ENCODE measurements at regions not wholly inside any gene's neighbourhood (a gene's known extent, or its start where the extent isn't known, plus 50 kb on each side); places are given as distances from the start of the nearest gene placed in this dataset.
"Not testable (repeated sequence)": the region's sequence is repeated elsewhere in the genome, so short reads cannot be mapped to it uniquely, and the experiment has no call there.

DNA sequence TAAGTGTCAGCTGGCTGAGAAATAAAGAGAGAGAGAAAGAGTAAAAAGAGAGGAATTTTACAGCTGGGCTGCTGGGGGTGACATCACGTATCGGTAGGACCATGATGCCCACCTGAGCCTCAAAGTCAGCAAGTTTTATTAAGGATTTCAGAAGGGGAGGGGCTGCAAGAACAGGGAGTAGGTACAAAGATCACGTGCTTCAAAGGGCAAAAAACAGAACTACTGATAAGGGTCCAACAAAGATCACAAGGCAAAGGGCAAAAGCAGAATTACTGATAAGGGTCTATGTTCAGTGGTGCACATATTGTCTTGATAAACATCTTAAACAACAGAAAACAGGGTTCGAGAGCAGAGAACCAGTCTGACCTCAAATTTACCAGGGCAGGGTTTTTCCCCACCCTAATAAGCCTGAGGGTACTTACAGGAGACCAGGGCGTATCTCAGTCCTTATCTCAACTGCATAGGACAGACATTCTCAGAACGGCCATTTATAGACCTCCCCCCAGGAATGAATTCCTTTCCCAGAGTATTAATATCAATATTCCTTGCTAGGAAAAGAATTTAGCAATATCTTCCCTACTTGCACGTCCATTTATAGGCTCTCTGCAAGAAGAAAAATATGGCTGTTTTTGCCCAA lies 128.3 kb upstream of the PZP start:
- DNase-seq (ENCODE audit: low spot score), result not testable (repeated sequence)

DNA sequence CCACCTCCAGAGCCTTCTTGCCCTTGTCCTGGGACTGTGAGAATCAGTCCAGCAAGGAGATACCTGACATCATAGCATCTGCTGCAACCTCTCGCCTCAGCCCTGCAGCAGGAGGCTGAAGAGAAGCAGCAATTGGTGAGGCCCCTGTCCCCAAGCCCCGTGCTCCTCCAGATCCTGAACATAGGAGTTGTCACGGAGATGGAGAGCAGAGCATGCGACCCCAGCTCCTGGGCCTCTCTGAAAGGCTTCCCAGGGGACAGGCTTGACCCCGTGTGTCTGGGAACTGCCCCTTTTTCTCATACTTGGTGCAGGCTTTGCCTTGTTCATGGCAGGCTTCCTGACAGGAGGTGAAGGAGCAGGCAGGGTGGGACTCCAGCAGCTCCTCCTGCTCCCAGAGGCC lies 127.7 kb upstream of the PZP start:
- no peak for DNase-seq (ENCODE audit: low spot score)

DNA sequence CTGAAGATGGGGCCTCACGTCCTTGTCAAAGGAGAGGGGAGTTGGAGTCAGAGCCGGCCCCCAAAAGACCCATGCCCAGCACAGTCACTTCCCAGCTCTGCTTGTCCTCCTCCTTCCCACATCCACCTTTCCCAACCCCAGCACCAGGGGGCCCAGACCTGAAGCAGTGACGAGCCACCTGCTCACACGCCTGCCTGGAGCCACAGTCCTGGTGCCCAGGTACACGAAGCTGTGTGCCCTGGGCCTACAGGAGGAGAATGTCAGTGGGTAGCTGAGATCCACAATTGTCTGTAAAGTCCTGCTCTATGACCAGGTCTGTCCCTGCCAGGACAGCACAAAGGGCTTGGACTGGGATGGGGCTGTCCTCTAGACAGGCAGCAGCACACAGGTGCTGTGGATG lies 126.8 kb upstream of the PZP start:
- DNase-seq (ENCODE audit: low spot score), result no peak

DNA sequence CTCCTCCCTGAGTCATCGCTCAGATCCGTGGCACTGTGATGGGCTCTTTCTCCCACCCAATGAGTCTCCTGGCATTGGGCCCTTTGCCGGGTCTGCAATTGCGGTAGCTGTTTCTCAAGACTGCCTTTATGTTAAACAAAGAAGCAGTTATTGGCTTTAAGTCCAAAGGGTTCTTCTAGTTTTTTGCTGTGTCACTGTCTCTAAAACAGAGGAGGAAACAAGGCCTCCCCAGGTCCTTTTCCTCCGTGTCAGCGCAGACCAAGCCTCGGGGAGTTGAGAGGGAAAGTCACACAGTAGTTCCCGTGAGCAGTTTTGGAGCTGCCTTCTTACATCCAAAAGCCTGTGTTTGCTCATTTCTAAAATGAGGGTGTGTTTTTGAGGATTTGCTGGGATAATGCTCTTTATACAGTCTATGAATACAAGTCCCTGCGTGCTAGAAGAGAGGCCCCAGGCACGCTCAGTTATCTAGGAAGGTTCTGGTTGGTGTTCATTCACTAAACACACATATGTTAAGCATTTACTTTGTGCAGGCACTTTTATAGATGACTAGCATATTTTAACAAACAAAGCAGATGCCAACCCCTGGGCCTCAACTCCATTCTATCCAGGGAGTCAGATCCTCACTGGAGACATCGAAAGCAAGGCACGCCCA lies 126.0 kb upstream of the PZP start:
- no peak for DNase-seq (ENCODE audit: low spot score)

DNA sequence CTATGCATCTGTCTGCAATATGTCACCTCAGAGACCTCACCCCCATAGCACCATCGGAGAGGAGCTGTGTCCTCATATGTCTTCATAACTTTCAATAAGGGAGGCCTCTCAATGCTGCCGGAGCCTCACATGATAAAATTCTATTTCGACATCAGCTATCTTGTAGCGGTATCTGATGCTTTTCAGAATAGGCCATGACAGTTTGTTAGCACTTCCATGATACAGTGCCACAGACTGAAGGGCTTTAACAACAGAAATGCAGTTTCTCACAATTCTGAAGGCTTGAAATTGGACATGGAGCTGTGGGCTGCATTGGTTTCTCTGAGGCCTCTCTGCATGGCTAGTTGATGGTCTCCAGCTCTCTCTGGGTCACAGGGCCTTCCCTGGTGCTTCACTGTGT lies 125.0 kb upstream of the PZP start:
- no peak for DNase-seq (ENCODE audit: low spot score)

DNA sequence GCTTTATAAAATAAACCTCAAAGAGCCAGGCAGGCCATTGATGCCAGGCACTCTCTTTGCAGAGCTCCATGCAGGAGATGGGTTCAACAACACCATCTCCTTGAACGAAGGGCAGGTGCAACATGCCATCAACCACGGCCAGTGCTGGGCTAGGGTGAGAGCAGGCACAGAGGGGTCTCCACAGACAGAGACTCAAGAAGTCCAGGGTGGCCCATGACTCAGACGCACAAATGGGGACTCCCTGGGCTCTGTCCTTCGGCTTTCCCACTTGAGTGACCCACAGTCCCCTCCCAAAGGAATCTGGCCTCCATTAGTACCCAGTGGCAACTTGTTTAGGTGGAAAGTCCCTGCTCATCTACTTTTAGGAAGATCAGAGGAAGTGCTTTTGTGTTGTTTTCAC lies 124.4 kb upstream of the PZP start:
- DNase-seq (ENCODE audit: low spot score), result no peak

DNA sequence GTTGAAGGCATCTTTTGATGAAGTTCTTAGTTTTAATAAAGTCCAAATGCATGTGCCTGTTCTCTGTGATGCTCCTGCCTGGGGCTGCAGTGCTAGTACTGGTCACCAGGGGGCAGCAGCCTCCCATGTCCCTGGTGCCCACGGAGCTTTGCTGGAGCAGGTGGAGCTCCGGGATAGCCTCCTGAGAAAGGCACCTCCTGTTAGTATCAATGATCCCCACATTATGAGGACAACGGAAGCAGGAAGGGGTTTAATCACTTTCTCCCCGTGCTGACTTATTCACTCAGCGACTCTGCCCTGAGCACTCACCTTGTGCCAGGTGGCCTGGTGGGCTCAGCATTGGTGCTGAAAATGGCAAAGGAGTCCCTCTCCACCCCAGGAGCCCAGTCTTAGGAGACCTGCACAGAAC lies 123.0 kb upstream of the PZP start:
- DNase-seq (ENCODE audit: low spot score), result peak; percentile 63

DNA sequence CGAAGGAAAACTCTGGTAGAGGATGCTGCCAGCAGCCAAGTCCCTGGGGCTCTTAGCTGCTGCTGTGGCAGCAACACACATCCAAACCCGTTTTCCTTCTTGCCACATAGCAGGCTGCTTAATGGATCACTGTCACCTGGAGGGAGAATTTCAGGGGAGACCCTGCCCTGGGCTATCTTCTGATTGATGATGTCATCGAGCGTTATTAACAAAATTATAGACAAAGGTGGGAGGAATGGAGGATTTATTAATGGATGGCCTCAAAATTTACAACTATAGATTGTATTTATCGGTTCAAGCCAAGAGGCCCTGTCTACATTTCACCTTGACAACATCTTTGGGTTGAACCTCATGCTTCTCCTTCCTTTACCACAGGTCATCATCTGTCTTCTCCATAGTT lies 120.8 kb upstream of the PZP start:
- DNase-seq (ENCODE audit: low spot score), result no peak

DNA sequence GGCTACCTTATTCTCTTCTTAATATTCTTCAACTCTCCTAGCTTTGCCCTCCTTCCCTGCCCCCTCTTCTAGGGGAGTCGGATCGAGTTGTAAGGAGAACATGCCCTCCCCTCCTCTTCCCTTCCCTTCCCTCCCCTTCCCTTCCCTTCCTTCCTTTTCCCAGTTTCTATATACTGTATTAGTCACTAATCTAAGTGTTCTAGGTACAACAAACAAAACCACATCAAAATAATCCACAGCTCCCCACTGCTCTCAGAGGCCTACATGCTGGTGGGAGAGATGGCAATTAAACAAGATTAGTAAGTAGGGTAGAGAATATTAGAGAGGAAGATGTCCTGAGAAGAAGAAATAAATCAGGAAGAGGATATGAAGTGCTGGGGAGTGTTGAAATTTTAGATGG lies 119.9 kb upstream of the PZP start:
- DNase-seq (ENCODE audit: low spot score), result no peak

DNA sequence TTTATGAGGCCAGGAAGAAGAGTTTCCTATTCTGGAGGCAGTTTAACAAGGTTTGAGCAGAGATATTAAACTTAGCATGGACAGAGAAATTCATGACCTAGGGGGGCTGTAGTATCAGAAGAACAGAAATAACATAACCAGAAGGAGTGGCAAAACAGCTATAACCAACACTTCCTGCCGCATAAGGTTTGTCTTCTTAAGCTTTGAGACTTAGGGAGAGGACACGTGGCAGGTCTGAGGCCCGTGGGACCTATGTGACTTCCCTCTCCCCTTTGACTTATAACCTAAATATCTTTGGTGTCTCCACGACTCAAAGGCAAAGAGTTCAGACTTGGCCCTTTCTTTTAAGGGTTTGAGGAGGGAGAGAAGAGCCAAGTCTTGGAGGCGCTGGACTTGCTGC lies 119.1 kb upstream of the PZP start:
- no peak for DNase-seq (ENCODE audit: low spot score)

DNA sequence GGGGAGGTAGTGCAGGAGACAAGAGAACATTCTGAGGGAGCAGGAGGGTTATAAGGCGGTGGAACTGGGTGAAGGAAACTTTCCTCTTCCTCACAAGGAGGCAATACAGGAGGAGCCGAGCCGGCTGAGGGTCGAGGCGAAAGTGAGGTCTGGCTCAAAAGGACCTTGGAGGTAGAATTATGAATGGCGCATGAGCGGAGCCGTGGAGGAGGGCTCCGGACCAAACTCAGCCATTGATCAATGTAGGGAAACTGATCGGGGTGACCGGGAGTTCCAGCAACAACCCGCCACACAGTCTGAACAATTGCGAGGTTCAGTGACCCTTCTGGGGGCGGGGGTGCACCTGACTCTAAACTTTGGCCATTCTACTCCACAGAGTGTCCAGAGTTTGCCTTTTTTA lies 118.7 kb upstream of the PZP start:
- not testable (repeated sequence) for DNase-seq (ENCODE audit: low spot score)

DNA sequence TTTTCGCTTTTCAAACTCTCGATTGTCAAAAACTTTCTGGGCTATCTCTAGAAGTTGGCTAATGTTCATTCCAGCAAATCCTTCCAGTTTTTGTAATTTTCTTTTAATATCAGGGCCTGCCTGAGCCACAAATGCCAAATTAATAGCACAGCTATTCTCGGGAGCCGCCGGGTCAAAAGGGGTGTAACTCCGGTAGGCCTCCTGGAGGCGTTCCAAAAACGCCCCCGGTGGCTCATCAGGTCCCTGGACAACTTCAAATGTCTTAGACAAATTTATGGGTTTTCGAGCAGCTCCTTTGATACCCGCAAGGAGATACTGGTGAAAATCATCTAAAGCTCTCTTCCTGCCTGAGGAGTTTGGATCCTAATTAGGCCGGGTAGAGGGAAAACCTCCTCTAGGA lies 117.9 kb upstream of the PZP start:
- DNase-seq (ENCODE audit: low spot score), result no peak

DNA sequence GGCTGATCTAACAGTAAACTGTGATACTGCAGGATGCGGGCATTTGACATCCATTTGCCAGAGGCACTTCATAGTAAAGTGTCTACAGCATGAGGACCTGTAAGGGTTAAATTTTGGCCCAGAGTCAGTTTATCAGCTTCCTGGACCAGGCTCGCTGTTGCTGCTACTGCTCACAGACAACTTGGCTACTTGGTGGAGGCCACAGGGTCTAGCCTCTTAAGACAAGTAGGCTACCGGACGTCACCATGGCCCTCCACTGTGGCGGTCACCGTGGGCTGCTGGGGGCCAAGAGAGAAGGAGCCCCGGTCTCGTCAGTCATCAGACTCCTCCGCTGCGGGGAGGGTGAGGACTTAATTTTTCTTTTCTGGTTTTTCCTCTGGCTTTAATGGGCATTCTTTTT lies 117.3 kb upstream of the PZP start:
- no peak for DNase-seq (ENCODE audit: low spot score)

DNA sequence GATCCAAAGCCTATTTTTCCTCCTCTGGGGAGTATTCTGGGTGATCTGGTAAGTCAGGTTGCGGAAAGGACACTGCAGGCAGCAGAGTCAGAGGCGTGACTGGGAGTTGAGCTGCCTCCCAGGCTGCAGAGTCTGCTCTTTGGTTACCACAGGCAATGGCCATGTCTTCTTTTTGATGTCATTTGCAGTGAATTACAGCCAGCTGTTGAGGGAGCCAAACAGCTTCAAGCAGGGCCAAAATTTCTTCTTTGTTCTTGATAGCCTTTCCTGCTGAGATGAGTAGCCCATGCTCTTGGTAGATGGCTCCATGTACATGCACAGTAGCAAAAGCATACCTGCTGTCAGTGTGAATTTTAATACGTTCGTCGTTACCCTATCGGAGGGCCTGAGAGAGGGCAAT lies 116.6 kb upstream of the PZP start:
- DNase-seq (ENCODE audit: low spot score), result no peak

DNA sequence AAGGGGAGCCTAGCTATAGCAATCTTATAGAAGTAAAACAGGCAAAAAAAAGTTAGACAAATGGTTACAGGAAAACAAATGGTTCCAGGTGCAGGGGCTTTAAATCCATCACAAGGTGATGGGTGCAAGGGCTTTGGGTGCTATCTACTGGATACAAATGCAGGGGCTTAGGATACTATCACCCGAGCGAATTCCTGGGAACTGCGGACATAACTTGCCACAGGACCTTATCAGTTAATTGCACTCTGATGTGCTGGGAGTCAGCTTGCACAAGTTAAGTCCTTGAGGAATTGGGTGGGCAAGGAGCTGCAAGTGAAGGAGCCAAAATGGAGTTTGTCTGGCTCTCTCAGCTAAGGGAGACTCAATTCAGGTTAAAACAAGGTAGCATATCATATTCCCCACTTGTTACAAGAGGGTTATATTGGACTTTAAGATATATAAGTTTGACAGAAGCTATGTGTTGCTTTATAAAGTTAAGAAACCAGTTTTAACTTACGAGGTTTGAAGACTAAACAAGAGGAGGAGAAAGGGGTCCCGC lies 115.0 kb upstream of the PZP start:
- no peak for DNase-seq (ENCODE audit: low spot score)

DNA sequence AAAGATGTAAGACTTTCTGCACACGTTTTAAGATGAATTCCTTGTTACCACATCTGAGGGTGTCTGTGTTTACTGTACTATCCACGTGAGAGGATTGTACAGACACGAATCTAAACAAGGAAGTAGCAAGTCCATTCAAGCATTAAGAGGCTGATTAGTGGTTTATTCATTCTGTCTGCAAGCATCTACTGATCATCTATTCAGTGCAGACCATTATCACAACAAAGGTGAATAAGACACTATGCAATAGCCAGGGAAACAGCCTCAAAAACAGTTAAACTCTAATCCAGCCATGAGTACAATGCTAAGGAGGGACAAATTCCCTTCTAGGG lies 111.6 kb upstream of the PZP start:
- no peak for DNase-seq (ENCODE audit: low spot score)

DNA sequence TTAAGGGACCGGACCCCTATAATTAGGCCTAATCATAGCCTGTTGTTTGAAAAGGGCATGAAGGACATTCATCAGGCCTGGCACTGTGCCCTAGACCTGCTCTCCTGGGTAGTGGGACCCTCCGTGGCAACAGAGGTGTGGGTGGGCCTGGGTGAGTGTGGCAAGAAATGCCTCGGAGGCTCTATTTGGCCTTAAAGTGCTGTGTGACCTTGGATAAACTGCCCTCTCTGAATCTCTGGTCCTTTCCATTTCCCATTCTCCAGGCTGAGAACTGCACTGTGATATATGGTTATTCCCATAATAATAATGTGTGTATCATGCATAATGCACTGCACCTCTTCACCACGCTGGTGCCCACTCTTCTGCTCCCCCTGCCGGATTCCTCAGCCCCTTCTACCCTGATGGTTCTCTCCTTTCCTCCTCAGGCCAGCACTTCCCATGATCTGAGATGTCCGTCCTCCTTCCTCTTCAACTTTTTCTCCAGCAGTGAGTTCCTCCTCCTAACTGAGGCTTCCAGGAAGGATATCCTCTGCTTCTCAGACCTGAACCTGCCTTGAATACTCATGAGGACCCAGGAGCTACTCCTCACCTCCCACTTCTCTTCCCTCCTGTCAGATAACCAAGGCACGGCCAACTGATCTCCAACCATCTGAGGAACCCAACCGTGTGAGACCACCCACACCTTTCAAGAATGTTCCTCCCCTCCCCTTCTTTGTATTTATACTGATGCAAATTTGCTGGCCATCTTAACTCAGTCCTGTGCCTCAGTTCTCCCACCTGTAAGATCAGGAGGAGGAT lies 111.0 kb upstream of the PZP start:
- DNase-seq (ENCODE audit: low spot score), result no peak

DNA sequence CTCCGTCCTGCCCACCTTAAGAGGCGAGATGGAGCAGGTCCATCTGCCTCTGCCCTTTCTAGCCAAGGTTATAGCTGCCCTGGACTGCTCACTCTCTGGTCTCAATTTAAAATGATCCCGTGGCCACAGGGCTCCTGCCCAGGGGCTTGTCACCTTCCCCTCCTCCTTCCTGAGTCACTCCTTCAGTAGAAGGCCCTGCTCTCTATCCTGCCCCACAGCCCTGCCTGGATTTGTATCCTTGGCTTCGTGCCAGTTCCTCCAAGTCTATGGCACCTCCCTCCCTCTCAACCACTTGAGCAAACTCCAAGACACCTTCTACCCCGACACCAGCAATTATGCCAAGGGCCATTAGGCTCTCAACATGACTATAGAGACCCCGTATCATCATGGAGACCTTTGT lies 105.3 kb upstream of the PZP start:
- not testable (repeated sequence) for DNase-seq (ENCODE audit: low spot score)

DNA sequence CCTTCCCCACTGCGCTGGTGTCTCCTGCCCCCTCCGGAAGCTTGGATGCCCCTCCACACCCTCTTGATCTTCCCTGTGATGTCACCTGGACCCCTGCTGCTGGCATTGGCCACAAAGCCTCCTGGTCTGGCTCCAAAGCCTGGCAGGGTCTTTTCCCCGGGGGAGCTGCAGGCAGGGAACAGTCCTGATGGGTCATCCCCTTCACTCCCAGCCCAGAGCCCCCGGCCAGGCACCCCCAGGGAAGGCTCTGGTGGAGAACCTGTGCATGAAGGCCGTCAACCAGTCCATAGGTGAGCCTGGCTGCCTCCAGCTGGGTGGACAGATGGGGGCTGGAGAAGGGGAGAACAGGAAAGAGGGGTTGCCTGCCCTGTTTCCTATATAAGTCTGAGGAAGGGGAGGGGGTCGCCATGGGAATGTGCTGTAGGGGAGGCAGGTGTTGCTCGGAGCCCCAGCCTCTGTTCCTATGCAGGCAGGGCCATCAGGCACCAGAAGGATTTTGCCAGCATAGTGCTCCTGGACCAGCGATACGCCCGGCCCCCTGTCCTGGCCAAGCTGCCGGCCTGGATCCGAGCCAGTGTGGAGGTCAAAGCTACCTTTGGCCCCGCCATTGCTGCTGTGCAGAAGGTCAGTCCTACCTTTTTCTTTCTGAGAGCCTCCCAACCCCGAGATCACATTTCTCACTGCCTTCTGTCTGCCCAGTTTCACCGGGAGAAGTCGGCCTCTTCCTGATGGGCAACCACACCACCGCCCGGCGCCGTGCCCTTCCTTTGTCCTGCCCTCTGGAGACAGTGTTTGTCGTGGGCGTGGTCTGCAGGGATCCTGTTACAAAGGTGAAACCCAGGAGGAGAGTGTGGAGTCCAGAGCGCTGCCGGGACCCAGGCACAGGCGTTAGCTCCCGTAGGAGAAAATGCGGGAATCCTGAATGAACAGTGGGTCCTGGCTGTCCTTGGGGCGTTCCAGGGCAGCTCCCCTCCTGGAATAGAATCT lies 104.5 kb upstream of the PZP start:
- DNase-seq (ENCODE audit: low spot score), result not testable (repeated sequence)

DNA sequence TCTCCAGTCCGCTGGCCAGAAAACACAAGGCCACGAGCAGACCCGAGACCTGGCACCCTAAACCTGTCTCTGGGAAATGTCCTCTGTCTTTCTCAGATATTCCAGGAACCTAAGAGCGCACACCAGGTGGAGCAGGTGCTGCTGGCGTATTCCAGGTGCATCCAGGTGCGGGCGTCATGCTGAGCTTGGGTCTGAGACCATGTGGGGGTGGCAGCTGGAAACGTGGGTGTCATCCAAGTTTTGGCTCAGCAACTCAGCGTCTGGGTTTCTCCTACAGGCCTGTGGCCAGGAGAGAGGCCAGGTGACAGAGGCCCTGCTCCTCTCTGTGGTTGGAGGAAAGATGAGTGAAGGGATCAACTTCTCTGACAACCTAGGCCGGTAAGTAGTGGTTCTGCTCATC lies 103.3 kb upstream of the PZP start:
- DNase-seq (ENCODE audit: low spot score), result not testable (repeated sequence)

DNA sequence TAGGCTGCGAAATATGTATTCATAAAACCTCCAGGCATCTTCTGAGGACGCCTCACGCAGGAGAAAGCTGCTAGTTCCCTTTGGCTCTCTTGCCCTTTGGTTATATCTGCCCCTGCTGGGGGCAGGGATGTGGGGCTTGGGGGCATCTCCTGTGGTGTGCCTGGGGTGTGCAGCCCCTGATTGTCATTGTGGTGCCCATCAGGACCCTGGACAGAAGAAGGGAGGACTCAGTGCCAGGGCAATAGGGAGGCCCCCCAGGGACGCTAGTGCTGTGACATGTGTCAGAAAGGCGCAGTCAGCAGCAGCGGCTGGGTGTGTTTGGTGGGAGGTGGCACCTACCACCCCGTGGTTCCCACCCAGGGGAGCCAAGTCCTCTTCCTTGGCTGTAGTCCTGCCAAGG lies 102.5 kb upstream of the PZP start:
- not testable (repeated sequence) for DNase-seq (ENCODE audit: low spot score)

DNA sequence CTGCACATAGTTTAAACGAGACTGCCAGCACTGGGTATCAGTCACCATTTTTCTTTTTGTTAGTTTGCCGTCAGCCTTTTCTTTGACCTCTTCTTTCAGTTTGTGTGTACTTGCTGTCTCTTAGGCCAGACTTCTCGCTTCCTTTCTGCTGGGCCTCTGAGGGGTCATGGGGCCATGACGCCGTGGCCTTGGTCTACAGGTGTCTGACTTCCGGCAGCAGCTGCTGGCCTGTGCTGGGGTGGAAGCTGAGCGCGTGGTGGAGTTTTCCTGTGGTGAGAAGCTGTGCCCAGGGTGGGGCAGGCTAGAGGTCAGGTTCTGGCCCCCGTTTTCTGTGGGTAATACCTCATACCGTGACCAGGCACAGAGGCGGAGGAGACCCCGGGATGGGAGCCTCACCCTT lies 101.6 kb upstream of the PZP start:
- not testable (repeated sequence) for DNase-seq (ENCODE audit: low spot score)
